HL-60 (cell line): ENCODE measurements at regions not wholly inside any gene's neighbourhood (a gene's known extent, or its start where the extent isn't known, plus 50 kb on each side); places are given as distances from the start of the nearest gene placed in this dataset.

Experiments
- DNase-seq, 2 experiments: peaks; one replicate each; pipeline ENCODE4 v3.0.0-alpha.2; 2010 to 2020; ENCODE audit warnings: low read depth in 1 of 2, low spot score in 1 of 2
- H3K27ac ChIP-seq: fragments of 250-450 bp; sonication (Bioruptor Pico); replicated peaks from 2 replicates; pipeline ENCODE4 v1.5.1; 2020; ENCODE audit warnings: mild to moderate bottlenecking, moderate library complexity
- H3K27me3 ChIP-seq: fragments of 250-450 bp; sonication (Bioruptor Pico); 2 replicates; pipeline ENCODE4 v1.5.1; 2021; ENCODE audit warnings: mild to moderate bottlenecking, moderate library complexity; ENCODE audit not compliant: insufficient read depth, poor library complexity, severe bottlenecking
- H3K4me3 ChIP-seq: replicated peaks from 2 replicates; pipeline ENCODE4 v1.5.1; 2011; ENCODE audit warnings: mild to moderate bottlenecking, control low read depth, low read length; ENCODE audit not compliant: insufficient read depth
- GABPA ChIP-seq: IDR thresholded peaks from 2 replicates; pipeline ENCODE4 v1.6.1; 2012; ENCODE audit warnings: low read depth
- POLR2AphosphoS5 ChIP-seq: IDR thresholded peaks from 2 replicates; pipeline ENCODE4 v1.6.1; 2012; ENCODE audit warnings: low read depth
- SPI1 ChIP-seq: IDR thresholded peaks from 2 replicates; pipeline ENCODE4 v1.6.1; 2012; ENCODE audit warnings: low read depth, mild to moderate bottlenecking, borderline replicate concordance
- TF ChIP-seq, protein P1 (sequence below): IDR thresholded peaks from one replicate; pipeline ENCODE4 v1.5.1; 2011; ENCODE audit warnings: low read length, control low read depth, inconsistent platforms; ENCODE audit not compliant: insufficient read depth
- TF ChIP-seq, protein P2 (sequence below): IDR thresholded peaks from 2 replicates; pipeline ENCODE4 v1.6.1; 2012; ENCODE audit warnings: low read depth; ENCODE audit not compliant: insufficient replicate concordance

DNA sequence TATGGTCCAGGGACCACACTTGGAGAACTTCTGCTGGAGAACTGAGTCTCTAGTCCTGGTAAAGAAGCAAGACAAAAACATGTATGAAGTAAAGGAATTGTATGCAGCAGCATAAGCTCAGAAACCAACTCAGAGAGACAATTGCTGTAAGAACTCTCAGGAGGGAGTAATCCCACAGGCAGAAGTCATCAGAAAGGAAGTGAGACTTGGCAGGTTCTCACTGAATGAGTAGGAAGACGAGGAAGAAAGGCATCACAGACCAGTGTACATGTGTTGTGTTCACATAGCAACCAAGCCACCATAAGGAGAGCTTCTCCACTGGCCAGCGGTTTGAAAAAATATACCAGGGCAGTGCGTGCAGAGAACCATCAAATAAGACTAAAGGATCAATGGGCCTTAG lies 57.9 kb upstream of the FST start:
- DNase-seq, result no peak
- H3K27ac ChIP-seq, result no peak overlapping the region
- TF ChIP-seq, protein P1, sequence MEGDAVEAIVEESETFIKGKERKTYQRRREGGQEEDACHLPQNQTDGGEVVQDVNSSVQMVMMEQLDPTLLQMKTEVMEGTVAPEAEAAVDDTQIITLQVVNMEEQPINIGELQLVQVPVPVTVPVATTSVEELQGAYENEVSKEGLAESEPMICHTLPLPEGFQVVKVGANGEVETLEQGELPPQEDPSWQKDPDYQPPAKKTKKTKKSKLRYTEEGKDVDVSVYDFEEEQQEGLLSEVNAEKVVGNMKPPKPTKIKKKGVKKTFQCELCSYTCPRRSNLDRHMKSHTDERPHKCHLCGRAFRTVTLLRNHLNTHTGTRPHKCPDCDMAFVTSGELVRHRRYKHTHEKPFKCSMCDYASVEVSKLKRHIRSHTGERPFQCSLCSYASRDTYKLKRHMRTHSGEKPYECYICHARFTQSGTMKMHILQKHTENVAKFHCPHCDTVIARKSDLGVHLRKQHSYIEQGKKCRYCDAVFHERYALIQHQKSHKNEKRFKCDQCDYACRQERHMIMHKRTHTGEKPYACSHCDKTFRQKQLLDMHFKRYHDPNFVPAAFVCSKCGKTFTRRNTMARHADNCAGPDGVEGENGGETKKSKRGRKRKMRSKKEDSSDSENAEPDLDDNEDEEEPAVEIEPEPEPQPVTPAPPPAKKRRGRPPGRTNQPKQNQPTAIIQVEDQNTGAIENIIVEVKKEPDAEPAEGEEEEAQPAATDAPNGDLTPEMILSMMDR, result no peak
- TF ChIP-seq GABPA (no peak), POLR2AphosphoS5 (no peak), SPI1 (no peak)
- TF ChIP-seq, protein P2, sequence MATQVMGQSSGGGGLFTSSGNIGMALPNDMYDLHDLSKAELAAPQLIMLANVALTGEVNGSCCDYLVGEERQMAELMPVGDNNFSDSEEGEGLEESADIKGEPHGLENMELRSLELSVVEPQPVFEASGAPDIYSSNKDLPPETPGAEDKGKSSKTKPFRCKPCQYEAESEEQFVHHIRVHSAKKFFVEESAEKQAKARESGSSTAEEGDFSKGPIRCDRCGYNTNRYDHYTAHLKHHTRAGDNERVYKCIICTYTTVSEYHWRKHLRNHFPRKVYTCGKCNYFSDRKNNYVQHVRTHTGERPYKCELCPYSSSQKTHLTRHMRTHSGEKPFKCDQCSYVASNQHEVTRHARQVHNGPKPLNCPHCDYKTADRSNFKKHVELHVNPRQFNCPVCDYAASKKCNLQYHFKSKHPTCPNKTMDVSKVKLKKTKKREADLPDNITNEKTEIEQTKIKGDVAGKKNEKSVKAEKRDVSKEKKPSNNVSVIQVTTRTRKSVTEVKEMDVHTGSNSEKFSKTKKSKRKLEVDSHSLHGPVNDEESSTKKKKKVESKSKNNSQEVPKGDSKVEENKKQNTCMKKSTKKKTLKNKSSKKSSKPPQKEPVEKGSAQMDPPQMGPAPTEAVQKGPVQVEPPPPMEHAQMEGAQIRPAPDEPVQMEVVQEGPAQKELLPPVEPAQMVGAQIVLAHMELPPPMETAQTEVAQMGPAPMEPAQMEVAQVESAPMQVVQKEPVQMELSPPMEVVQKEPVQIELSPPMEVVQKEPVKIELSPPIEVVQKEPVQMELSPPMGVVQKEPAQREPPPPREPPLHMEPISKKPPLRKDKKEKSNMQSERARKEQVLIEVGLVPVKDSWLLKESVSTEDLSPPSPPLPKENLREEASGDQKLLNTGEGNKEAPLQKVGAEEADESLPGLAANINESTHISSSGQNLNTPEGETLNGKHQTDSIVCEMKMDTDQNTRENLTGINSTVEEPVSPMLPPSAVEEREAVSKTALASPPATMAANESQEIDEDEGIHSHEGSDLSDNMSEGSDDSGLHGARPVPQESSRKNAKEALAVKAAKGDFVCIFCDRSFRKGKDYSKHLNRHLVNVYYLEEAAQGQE, result no peak
- no peak overlapping the region for H3K4me3 ChIP-seq
- no peaks in the 10 kb centered on the region for H3K27me3 ChIP-seq

DNA sequence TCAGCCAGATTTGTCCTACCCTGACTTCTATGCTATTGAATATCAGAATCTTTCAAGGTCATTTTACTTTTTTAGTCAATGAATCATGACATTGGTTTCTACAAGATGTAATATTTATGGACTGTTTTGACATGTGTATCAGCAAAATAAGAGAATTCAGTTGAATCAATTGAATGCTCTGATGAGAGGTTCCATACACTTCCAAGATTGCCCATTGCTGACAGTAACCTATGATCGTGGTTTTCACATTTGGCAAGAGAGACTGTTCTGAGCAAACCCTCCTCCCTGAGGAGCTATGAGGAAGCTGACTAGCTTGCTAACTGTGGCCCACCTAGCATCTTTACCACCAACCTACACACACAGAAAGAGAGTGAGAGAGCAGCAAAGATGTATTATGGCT lies 56.7 kb upstream of the FST start:
- Histone ChIP-seq H3K27me3 (no peaks in the 10 kb centered on the region), H3K4me3 (no peak overlapping the region), H3K27ac (no peak overlapping the region)
- TF ChIP-seq POLR2AphosphoS5 (no peak), SPI1 (no peak), GABPA (no peak)
- TF ChIP-seq, protein P2, result no peak
- TF ChIP-seq, protein P1, result no peak
- DNase-seq, result no peak

DNA sequence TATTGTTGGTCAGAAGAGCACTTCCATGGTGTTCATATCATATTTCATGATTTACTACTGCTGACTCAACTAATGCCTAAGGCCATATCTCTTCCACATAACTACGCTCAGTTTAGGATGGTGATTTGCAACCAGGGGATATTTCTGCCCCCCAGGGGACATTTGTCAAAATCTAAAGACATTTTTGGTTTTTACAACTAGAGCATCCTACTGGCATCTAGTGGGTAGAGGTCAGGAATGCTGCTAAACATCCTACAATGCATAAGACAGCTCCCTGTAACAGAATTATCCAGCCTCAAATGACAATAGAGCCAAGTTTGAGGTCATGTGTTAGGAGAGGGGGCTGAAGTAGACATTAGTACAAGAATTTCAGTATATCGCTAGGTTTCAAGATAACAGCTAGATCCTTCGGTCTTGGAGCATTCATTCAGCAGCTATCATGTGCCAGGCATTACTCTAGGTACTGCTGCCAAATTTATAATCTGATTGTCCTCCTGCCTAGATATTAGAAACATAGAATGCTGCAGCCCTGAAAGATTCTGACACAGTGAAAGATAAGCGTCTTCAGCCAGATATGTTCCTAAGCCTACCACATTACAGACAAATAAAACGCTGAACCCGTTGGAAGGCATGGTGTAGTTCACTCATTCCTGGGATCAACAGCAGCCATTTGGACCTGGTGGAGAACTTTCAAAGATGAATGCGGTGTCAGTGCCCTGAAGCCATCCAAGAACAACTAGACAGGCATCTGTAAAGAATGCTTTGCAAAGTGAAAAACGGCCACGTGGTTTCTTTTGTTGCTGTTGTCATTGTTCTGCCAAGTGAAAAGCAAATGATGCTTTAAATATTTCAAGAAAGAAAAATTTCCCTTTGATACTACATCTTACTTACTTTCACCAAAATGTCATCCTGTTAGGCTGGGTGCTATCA lies 55.5 kb upstream of the FST start:
- no peak for DNase-seq
- H3K4me3 ChIP-seq, result no peak overlapping the region
- H3K27me3 ChIP-seq, result no peaks in the 10 kb centered on the region
- no peak overlapping the region for H3K27ac ChIP-seq
- TF ChIP-seq, protein P1, result no peak
- TF ChIP-seq GABPA, result no peak
- TF ChIP-seq SPI1, result no peak
- TF ChIP-seq, protein P2, result no peak
